ENCODE measurements at regions not wholly inside any gene's neighbourhood (a gene's known extent, or its start where the extent isn't known, plus 50 kb on each side); places are given as distances from the start of the nearest gene placed in this dataset.

GRCh38 chr6:137731600-137731959 is 135.5 kb upstream of the TNFAIP3 start:
- TF ChIP-seq EZH2phosphoT487 (IDR thresholded peaks at IDR 0.05; ENCODE audit: borderline replicate concordance, low read length) (no peak), CTCF (conservative IDR thresholded peaks at IDR 0.05; ENCODE audit: low read depth, low read length) (no peak)

Measured in PC-3 (cell line).